ENCODE measurements at regions not wholly inside any gene's neighbourhood (a gene's known extent, or its start where the extent isn't known, plus 50 kb on each side); places are given as distances from the start of the nearest gene placed in this dataset.
"Not testable (repeated sequence)": the region's sequence is repeated elsewhere in the genome, so short reads cannot be mapped to it uniquely, and the experiment has no call there.

DNA sequence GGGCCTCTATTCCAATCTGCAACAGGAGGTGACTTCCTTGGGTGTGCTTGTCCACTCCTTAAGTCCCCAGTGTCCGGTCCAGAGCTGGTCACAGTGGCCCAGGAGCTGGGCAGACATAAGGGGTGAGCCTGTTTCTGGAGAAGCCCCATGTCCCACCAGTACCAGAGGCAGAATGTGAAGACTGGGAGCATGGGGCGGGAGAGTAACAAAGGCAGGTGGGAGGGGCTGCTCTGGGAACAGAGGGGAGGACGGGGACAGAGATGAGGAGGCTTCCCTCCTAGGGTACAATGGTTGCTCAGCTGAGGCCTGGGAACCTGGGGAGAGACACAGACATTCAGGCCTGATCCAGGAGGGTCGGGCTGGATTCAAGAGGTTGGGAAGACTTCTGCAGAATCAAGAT lies 323.3 kb upstream of the TNRC6C start:
- H3K4me3 ChIP-seq, result no peak overlapping the region
- no peaks in the 10 kb centered on the region for H3K4me1 ChIP-seq (replicated peaks; ENCODE audit: insufficient read depth)
- H4K20me1 ChIP-seq (ENCODE audit: insufficient read depth), result no peaks in the 10 kb centered on the region
- no peaks in the 10 kb centered on the region for H3K9me2 ChIP-seq (ENCODE audit: insufficient read depth)
- DNase-seq, result no peak
- BruUV-seq (replicated peaks), result no TSS peak
- H3K79me2 ChIP-seq (ENCODE audit: low read depth), result no peaks in the 10 kb centered on the region
- TF ChIP-seq, protein P1, sequence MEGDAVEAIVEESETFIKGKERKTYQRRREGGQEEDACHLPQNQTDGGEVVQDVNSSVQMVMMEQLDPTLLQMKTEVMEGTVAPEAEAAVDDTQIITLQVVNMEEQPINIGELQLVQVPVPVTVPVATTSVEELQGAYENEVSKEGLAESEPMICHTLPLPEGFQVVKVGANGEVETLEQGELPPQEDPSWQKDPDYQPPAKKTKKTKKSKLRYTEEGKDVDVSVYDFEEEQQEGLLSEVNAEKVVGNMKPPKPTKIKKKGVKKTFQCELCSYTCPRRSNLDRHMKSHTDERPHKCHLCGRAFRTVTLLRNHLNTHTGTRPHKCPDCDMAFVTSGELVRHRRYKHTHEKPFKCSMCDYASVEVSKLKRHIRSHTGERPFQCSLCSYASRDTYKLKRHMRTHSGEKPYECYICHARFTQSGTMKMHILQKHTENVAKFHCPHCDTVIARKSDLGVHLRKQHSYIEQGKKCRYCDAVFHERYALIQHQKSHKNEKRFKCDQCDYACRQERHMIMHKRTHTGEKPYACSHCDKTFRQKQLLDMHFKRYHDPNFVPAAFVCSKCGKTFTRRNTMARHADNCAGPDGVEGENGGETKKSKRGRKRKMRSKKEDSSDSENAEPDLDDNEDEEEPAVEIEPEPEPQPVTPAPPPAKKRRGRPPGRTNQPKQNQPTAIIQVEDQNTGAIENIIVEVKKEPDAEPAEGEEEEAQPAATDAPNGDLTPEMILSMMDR (conservative IDR thresholded peaks at IDR 0.05), result no peak
- no peak for TF ChIP-seq EZH2 (IDR thresholded peaks at IDR 0.05; ENCODE audit: low read depth)
- peaks cover 47% of the 10 kb centered on the region for H3K27me3 ChIP-seq (ENCODE audit: insufficient read depth, low read depth)
- H3K9me3 ChIP-seq (ENCODE audit: insufficient read depth, low read depth), result no peaks in the 10 kb centered on the region
- POLR2A ChIA-PET (ENCODE audit: unreplicated experiment), result no interaction called here
- CTCF ChIA-PET, result no interaction called here
- intact Hi-C loops (cut with micrococcal nuclease; ENCODE audit: unreplicated experiment), result no loop called here
- no peak overlapping the region for H3K27ac ChIP-seq
- H3F3A ChIP-seq (ENCODE audit: insufficient read depth, low read depth), result no peaks in the 10 kb centered on the region
- no peaks in the 10 kb centered on the region for H3K36me3 ChIP-seq (ENCODE audit: low read depth)
- H2AFZ ChIP-seq, result no peak overlapping the region
- no peak overlapping the region for H3K4me2 ChIP-seq

DNA sequence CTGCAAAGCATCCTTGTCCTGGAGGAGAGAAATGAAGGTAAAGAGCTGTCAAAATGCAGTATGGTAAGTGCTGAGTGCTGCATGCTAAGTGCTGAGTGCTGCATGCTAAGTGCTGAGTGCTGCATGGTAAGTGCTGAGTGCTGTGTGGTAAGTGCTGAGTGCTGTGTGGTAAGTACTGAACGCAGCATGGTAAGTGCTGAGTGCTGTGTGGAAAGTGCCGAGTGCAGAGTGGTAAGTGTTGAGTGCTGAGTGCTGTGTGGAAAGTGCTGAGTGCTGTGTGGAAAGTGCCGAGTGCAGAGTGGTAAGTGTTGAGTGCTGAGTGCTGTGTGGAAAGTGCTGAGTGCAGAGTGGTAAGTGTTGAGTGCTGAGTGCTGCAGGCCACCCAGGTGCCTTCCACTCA lies 322.7 kb upstream of the TNRC6C start:
- intact Hi-C loops (cut with micrococcal nuclease; ENCODE audit: unreplicated experiment), result not testable (repeated sequence)

DNA sequence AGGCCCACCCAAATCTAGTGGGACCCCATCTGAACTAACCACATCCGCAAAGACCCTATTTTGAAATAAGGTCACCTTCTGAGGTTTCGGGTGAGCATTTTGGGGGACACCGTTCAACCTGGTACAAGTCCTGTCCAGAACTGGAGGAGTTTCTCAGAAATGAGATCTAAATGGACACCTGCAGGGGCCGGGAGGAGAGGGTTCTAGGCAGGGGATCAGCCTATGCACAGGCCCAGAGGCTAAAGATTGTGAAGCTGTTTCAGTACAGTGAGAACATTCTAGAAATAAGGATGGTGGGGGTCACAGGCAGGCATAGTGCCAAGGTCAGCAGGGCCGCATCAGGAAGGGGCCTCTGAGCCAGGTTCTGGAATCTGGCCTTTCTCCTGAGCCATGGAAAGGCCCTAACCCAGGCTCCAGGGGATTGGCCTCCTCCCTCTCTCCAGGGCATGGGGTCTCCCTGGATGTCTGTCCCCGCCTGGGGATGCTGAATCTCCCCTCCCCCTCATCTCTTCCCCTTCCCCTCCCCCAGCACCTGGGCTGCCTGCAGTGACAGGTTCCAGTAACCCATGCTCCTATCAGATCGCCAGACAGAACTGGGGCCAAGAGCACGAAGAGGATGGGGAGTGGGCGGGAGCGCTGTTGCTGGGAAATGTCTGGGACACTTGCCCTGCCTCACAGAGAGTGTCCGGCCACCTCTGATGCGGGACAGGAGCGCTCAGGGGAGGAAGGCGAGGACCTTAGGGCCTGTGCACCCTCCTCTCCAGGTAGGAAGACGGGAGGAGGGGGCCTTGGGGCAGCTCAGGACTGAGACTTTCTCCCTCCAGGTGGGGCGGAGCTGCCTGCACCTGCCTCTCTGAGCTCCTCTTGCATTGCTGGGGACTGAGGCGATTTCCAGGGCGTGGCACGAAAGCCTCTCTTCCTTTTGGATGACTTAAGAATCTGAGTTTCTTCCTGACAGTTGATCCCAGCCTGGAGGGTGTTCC lies 321.4 kb upstream of the TNRC6C start:
- DNase-seq, result no peak

More for the DNA sequence above, 322.7 kb upstream of the TNRC6C start:
- H2AFZ ChIP-seq; H3K36me3 ChIP-seq (ENCODE audit: low read depth); H3K4me1 ChIP-seq (replicated peaks; ENCODE audit: insufficient read depth); H3K4me2 ChIP-seq; H3K27ac ChIP-seq; DNase-seq; H3K9me3 ChIP-seq (ENCODE audit: insufficient read depth, low read depth); BruUV-seq (replicated peaks); H4K20me1 ChIP-seq (ENCODE audit: insufficient read depth); H3K4me3 ChIP-seq; POLR2A ChIA-PET (ENCODE audit: unreplicated experiment); CTCF ChIA-PET; H3K79me2 ChIP-seq (ENCODE audit: low read depth); H3K9me2 ChIP-seq (ENCODE audit: insufficient read depth); H3F3A ChIP-seq (ENCODE audit: insufficient read depth, low read depth): not testable (repeated sequence)
- peaks cover 51% of the 10 kb centered on the region for H3K27me3 ChIP-seq (ENCODE audit: insufficient read depth, low read depth)

More for the DNA sequence above, 321.4 kb upstream of the TNRC6C start:
- Histone ChIP-seq H3K36me3 (ENCODE audit: low read depth) (no peaks in the 10 kb centered on the region), H3K9me3 (ENCODE audit: insufficient read depth, low read depth) (no peaks in the 10 kb centered on the region), H4K20me1 (ENCODE audit: insufficient read depth) (no peaks in the 10 kb centered on the region), H2AFZ (no peak overlapping the region), H3K4me1 (replicated peaks; ENCODE audit: insufficient read depth) (no peaks in the 10 kb centered on the region), H3K4me3 (no peak overlapping the region), H3K27ac (no peak overlapping the region), H3F3A (ENCODE audit: insufficient read depth, low read depth) (no peaks in the 10 kb centered on the region), H3K9me2 (ENCODE audit: insufficient read depth) (no peaks in the 10 kb centered on the region), H3K79me2 (ENCODE audit: low read depth) (no peaks in the 10 kb centered on the region), H3K4me2 (no peak overlapping the region), H3K27me3 (ENCODE audit: insufficient read depth, low read depth) (peaks cover 62% of the 10 kb centered on the region)
- CTCF ChIA-PET, result no interaction called here
- TF ChIP-seq, protein P1 (conservative IDR thresholded peaks at IDR 0.05), result no peak
- no peak for TF ChIP-seq EZH2 (IDR thresholded peaks at IDR 0.05; ENCODE audit: low read depth)
- intact Hi-C loops (cut with micrococcal nuclease; ENCODE audit: unreplicated experiment), result no loop called here
- BruUV-seq (replicated peaks), result no TSS peak
- POLR2A ChIA-PET (ENCODE audit: unreplicated experiment), result no interaction called here
